Brain microvascular endothelial cell (primary cell): ENCODE measurements at regions not wholly inside any gene's neighbourhood (a gene's known extent, or its start where the extent isn't known, plus 50 kb on each side); places are given as distances from the start of the nearest gene placed in this dataset.

Source experiments
- DNase-seq: peaks from one replicate; pipeline ENCODE4 v3.0.0-alpha.2; 2020
- H3K27ac ChIP-seq: fragments of 250-450 bp; sonication (Bioruptor Pico); 2 replicates; pipeline ENCODE4 v1.5.1; 2020; ENCODE audit warnings: mild to moderate bottlenecking, moderate library complexity
- H3K27me3 ChIP-seq: fragments of 250-450 bp; sonication (Bioruptor Pico); replicated peaks from 2 replicates; pipeline ENCODE4 v1.5.1; 2020; ENCODE audit warnings: mild to moderate bottlenecking
- H3K36me3 ChIP-seq: fragments of 250-450 bp; sonication (Bioruptor Pico); replicated peaks from 2 replicates; pipeline ENCODE4 v1.5.1; 2020; ENCODE audit warnings: mild to moderate bottlenecking
- H3K4me3 ChIP-seq: 2 replicates; pipeline ENCODE4 v1.5.1; 2011; ENCODE audit warnings: low read depth, mild to moderate bottlenecking, control low read depth, low read length, moderate library complexity
- in situ Hi-C: cut with HindIII; loops from 2 replicates; pipeline ENCODE4 v1.10.0; 2017; ENCODE audit warnings: low sequenced_read_pairs, low pct_ligation_motif_present
- TF ChIP-seq, protein P1 (sequence below): IDR thresholded peaks from 2 replicates; pipeline ENCODE4 v1.5.1; 2011; ENCODE audit warnings: low read depth, mild to moderate bottlenecking, moderate library complexity, low read length, control low read depth, inconsistent platforms; ENCODE audit errors: missing control alignments

DNA sequence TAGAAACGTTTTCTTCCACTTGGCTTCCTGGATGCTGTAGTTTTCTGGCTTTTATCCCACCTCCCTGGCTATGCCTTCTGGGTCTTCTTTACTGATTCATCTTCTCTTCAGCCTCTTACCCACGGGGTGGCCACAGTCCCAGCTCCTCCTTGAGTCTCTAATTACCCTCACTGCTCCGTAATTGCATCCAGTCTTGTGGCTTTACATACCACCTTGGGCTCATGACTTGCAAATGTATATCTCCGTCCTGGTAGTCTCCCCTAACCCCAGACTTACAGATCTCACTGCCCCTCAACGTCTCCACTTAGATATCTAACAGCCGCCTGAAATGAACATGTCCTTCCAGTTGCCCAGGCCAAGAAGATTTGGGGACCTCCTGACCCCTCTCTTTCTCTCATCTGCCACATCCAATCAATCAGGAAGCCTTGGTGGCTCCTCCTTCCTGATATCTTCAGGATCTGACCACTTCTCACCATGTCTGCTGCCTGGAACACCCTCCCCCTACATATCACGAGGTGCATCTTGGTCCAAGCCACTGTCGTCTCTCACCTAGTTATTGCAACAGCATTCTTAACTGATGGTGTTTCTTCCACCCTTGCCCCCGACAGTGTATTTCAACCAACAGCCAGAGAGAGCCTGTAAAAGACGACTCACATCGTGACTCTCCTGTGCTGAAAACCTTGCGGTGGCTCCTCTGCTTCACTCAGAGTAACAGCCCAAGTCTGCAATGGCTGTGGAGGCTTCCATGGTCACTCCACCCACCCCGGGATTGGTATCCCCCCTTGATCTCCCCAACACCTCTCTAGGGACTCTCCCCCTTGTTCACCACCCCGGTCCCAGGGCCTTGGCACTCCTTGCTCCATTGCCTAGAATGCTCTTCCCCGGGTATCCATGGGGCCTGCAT lies 219.0 kb upstream of the POU3F1 start:
- TF ChIP-seq, protein P1, sequence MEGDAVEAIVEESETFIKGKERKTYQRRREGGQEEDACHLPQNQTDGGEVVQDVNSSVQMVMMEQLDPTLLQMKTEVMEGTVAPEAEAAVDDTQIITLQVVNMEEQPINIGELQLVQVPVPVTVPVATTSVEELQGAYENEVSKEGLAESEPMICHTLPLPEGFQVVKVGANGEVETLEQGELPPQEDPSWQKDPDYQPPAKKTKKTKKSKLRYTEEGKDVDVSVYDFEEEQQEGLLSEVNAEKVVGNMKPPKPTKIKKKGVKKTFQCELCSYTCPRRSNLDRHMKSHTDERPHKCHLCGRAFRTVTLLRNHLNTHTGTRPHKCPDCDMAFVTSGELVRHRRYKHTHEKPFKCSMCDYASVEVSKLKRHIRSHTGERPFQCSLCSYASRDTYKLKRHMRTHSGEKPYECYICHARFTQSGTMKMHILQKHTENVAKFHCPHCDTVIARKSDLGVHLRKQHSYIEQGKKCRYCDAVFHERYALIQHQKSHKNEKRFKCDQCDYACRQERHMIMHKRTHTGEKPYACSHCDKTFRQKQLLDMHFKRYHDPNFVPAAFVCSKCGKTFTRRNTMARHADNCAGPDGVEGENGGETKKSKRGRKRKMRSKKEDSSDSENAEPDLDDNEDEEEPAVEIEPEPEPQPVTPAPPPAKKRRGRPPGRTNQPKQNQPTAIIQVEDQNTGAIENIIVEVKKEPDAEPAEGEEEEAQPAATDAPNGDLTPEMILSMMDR, result no peak
- Histone ChIP-seq H3K27me3 (no peaks in the 10 kb centered on the region), H3K36me3 (no peaks in the 10 kb centered on the region), H3K27ac (no peak overlapping the region), H3K4me3 (no peak overlapping the region)
- in situ Hi-C loops, result no loop called here
- DNase-seq, result no peak

DNA sequence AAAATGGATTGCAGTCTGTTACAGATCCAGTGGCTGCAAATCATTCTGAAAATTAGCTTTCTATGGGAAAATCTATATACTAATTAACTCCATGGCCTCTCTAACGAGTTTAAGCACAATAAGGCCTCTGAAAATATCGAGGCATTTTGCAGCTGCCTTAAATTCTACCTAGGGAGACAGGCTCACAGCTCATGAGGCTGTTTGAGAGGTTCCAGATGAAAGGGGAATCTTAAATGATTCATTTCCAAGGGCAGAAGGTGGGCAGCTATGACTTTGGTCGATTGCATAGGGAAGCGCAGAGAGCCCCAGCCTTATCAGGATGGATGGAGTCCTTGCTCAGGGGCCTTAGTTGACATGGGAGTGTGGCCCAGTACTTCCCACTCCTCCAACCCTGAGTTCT lies 216.8 kb upstream of the POU3F1 start:
- no peak for DNase-seq
- TF ChIP-seq, protein P1, result no peak

DNA sequence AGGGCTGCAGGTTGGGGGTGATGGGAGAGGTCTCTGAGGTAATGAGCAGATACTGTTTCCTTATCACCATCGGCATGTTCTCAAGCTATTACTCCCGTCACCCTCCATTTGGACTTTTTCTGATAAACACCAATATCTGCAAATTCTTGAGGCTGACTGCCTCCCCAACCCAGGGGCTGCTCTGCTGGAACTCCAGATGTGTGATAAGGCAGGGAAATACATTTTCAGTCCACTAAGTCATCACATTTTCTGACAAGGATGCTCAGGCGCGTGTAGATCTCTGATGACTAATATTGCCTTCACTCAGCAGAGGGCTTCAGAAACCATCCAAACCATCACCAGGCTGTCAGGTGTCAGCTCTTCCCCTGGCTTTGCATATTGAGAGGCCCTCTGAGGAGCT lies 215.0 kb upstream of the POU3F1 start:
- H3K27me3 ChIP-seq, result no peaks in the 10 kb centered on the region
- H3K4me3 ChIP-seq, result no peak overlapping the region
- TF ChIP-seq, protein P1, result no peak

More for the DNA sequence above, 216.8 kb upstream of the POU3F1 start:
- no peak overlapping the region for H3K4me3 ChIP-seq
- no peaks in the 10 kb centered on the region for H3K36me3 ChIP-seq
- H3K27ac ChIP-seq, result no peak overlapping the region
- no peaks in the 10 kb centered on the region for H3K27me3 ChIP-seq
- in situ Hi-C loops, result no loop called here

DNA sequence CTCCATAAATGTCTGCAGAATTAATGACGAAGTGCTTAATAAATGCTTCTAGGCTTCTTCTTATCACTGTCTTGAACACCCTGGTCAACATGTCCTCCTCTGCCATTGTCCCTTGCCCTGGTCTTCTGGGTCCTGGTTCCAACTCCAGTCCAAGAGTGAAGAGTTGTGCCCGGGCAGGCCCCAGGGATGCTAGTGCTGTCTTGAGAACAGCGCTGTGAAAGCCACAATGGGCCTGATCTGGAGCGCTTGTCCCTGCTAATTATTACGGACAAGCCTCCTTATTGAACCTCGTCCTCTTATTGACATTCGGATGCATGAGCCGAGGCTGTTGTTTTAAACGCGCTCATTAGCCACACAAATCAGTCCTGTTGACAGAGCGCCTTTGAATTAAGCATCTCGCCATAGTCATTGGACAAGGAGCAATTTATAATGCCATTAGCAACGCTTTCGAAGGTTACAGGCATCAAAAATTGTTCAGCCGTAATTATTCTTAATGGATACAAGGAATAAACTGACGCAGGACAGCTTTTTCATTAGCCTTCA lies 211.6 kb upstream of the POU3F1 start:
- H3K4me3 ChIP-seq, result no peak overlapping the region
- no peaks in the 10 kb centered on the region for H3K36me3 ChIP-seq
- DNase-seq, result no peak
- TF ChIP-seq, protein P1, result no peak
- in situ Hi-C loops, result no loop called here
- H3K27ac ChIP-seq, result no peak overlapping the region
- H3K27me3 ChIP-seq, result no peaks in the 10 kb centered on the region

More for the DNA sequence above, 215.0 kb upstream of the POU3F1 start:
- H3K36me3 ChIP-seq, result no peaks in the 10 kb centered on the region
- H3K27ac ChIP-seq, result no peak overlapping the region
- in situ Hi-C loops, result no loop called here
- DNase-seq, result no peak

DNA sequence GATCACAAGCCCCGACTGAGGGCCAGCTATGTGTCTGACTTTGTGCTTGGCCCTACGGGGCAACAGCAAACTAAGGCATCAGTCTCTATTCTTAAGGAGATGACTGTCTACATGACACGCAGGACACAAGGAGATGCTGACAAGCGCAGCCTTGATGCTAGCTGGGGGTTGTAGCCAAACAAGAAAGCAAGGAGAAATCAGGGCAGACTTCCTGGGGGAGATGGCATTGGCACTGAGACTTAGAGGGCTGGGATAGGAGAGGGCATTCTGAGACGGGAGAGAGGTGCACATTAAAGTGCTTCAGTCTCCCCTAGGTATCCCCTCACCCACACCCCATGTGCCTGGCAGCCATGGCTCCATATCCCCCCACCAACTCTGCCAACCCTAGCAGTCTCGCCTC lies 210.8 kb upstream of the POU3F1 start:
- TF ChIP-seq, protein P1, result no peak
- Histone ChIP-seq H3K4me3 (no peak overlapping the region), H3K36me3 (no peaks in the 10 kb centered on the region), H3K27ac (no peak overlapping the region), H3K27me3 (no peaks in the 10 kb centered on the region)
- DNase-seq, result no peak
- in situ Hi-C loops, result no loop called here
